ENCODE measurements at regions not wholly inside any gene's neighbourhood (a gene's known extent, or its start where the extent isn't known, plus 50 kb on each side); places are given as distances from the start of the nearest gene placed in this dataset.

DNA sequence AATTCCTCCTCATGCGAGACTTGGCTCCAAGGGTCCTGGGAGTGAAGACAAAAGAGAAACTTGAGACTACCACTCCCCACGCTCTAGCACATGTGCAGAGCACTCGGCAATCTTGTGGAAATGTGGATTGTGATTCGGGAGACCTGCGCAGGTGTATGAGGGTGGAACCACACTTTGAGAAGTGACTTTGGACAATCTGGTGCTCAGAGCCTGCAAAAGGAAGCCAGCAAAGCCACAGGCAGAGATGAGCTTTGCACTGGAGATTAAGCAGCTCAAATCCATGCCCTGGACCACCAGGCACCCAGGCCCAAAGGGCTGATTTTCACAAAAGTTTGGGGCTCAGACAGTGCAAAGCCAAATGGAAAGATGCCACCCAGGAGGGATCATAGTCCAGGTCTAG, 162.5 kb upstream of the TSHZ3 start:
- DNase-seq (ENCODE audit: low spot score) = no peak
- TF ChIP-seq, protein P1, sequence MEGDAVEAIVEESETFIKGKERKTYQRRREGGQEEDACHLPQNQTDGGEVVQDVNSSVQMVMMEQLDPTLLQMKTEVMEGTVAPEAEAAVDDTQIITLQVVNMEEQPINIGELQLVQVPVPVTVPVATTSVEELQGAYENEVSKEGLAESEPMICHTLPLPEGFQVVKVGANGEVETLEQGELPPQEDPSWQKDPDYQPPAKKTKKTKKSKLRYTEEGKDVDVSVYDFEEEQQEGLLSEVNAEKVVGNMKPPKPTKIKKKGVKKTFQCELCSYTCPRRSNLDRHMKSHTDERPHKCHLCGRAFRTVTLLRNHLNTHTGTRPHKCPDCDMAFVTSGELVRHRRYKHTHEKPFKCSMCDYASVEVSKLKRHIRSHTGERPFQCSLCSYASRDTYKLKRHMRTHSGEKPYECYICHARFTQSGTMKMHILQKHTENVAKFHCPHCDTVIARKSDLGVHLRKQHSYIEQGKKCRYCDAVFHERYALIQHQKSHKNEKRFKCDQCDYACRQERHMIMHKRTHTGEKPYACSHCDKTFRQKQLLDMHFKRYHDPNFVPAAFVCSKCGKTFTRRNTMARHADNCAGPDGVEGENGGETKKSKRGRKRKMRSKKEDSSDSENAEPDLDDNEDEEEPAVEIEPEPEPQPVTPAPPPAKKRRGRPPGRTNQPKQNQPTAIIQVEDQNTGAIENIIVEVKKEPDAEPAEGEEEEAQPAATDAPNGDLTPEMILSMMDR (conservative IDR thresholded peaks at IDR 0.05; ENCODE audit: low read depth) = no peak
- ChIA-PET CTCF (no interaction called here), POLR2A (ENCODE audit: low non-redundant PET) (no interaction called here)
- no peak overlapping the region for H3K27ac ChIP-seq

DNA sequence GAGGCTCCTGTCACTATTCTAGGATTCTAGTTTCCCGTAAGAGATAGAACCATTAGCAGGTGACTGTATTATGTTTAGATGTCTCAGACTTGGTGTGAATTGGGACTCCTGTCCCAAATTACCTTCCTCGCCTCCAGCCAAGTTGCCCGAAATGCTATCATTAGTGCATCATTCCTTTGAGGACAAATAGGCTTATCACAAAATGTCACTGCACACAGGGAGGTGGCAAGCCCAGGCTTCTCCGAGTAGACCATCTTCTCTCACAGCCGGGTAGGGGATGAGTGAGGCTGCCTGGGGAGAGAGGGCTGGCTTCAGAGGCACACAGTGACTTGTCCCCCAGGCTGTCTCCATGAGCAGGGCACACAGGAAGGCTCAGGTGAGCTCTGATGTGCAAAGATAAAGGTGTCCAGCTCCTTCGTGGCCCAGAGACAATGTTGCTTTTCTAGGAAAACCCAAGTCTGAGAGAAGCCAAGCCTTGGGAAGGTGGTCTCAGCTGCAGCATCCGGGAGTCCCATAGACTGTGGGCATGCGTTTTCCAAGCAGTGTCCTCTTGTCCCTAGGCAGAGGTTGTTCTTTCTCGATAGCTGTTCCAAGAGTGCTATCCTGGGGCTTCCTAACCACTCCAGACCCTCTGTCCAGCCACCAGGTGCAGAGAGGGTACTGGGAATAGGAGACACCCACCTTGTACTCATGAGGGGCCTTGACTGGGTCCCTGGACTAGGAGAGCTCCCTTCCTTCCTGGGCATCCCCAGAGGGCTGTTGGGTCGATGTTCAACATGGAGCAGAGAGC, 163.1 kb upstream of the TSHZ3 start:
- CTCF ChIA-PET = no interaction called here
- DNase-seq (ENCODE audit: low spot score) = no peak
- POLR2A ChIA-PET (ENCODE audit: low non-redundant PET) = no interaction called here
- TF ChIP-seq, protein P1 (conservative IDR thresholded peaks at IDR 0.05; ENCODE audit: low read depth) = no peak
- no peak overlapping the region for H3K27ac ChIP-seq

GRCh38 chr19:31513841-31514240, 164.6 kb upstream of the TSHZ3 start:
- no peak overlapping the region for H3K27ac ChIP-seq
- ChIA-PET CTCF (no interaction called here), POLR2A (ENCODE audit: low non-redundant PET) (no interaction called here)
- TF ChIP-seq, protein P1 (conservative IDR thresholded peaks at IDR 0.05; ENCODE audit: low read depth) = no peak
- DNase-seq (ENCODE audit: low spot score) = no peak

DNA sequence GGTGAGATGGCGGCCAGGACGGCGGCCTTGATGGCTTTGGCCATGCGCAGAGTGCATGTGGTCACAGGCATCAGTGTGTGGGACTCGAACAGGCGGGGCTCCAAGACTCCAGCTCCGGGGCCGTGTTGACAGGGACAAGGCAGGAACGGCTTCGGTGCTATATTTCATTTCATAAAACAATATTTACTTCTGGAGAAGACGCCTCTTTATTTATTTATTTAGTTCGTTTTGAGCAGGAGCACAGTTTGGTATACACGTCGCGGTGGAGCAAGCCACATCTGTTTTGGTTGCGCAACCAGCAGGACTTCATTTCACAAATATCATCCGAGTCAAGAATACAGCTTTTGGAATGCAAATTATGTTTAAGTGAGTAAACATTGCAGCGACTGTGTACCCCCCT, 166.7 kb upstream of the TSHZ3 start:
- no peak for DNase-seq (ENCODE audit: low spot score)
- no peak overlapping the region for H3K27ac ChIP-seq
- ChIA-PET CTCF (no interaction called here), POLR2A (ENCODE audit: low non-redundant PET) (no interaction called here)
- TF ChIP-seq, protein P1 (conservative IDR thresholded peaks at IDR 0.05; ENCODE audit: low read depth) = no peak

DNA sequence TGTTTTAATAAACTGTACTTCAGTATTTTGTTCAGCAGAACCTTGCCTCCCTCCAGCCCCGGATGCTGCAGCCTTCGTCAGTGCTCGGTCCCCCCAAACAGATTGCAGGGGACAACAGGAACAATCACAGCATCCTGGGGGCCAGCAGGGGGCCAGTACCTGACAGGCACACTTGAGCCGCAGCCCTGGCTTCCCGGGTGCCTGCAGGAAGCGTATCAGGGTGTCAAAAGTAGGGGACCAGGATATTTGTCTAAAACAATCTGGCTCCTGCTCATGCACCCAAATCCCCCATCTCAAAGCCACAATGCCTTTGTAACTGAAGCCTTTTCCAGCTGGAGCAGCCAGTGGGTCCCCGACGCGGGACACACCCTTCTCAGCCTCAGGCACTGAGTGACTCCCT, 167.5 kb upstream of the TSHZ3 start:
- CTCF ChIA-PET = no interaction called here
- POLR2A ChIA-PET (ENCODE audit: low non-redundant PET) = no interaction called here
- no peak for DNase-seq (ENCODE audit: low spot score)
- no peak overlapping the region for H3K27ac ChIP-seq
- TF ChIP-seq, protein P1 (conservative IDR thresholded peaks at IDR 0.05; ENCODE audit: low read depth) = no peak

DNA sequence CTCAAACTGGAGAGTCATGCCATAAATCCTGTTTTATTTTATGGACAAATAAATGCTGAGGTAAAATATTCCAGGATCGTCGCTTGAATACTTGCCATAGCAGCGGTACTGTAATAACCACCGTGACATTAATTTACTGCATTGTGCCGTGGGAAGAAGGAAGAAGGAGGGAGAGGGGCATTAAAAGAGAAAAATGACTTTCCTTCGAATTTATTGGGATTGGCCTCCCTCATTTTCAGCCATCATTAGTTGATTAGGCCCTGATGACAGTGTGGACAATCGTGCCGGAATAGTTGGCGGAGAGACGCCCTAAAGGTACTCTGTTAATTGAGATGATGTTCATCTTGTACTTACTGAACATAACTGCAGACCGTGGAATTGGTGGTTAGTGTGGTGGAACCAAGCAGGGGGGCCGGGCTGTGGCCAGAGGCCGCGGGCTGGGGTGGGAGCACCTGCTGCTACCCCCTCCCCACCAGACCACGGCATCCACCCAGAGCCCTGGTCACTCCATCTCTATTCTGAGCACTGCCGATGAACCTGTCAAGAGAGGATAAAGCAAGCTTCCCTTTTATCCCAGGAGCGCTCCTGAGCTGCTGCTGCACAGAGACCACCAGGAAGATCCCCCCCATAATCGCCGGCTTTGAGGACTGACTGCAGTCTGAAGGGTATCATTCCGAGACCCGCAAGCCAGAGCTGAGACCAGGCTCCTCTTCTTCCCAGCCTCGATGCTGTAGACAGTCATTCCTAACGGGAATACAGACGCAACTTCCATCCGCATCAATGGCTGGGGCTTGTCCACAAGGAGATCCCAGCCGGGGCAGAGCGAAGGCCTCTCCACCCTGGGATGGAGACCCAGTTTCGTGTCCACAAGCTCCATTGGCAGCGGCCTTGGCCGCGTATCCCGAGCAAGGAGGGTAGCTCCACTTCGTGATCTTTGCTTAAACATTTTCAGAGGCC, 168.3 kb upstream of the TSHZ3 start:
- CTCF ChIA-PET = no interaction called here
- DNase-seq (ENCODE audit: low spot score) = no peak
- TF ChIP-seq, protein P1 (conservative IDR thresholded peaks at IDR 0.05; ENCODE audit: low read depth) = no peak
- POLR2A ChIA-PET (ENCODE audit: low non-redundant PET) = no interaction called here
- H3K27ac ChIP-seq = no peak overlapping the region
